Peyer's patch (tissue), 4 donors: ENCODE measurements at regions not wholly inside any gene's neighbourhood (a gene's known extent, or its start where the extent isn't known, plus 50 kb on each side); places are given as distances from the start of the nearest gene placed in this dataset.

Experiments
- DNase-seq, 3 donors: peaks; one replicate each; pipeline ENCODE4 v3.0.0-alpha.2; 2017 to 2019
- H3K27ac ChIP-seq, 4 donors: fragments of 200-600 bp; sonication (generic); one replicate each; pipeline ENCODE4 v1.5.1; 2016 to 2019
- H3K27me3 ChIP-seq, 2 donors: fragments of 200-600 bp; sonication (generic); one replicate each; pipeline ENCODE4 v1.5.1; 2019
- H3K36me3 ChIP-seq, 3 donors: fragments of 200-600 bp; sonication (generic); one replicate each; pipeline ENCODE4 v1.5.1; 2016 to 2019
- H3K4me1 ChIP-seq, 4 donors: fragments of 200-600 bp; sonication (generic); one replicate each; pipeline ENCODE4 v1.5.1; 2016 to 2019
- H3K4me3 ChIP-seq, 4 donors: fragments of 200-600 bp; sonication (generic); 1 replicate in 3 of 4; 2 replicates in 1 of 4; pipeline ENCODE4 v1.5.1; 2016 to 2019; ENCODE audit warnings: mild to moderate bottlenecking in 1 of 4
- H3K9me3 ChIP-seq, 4 donors: fragments of 200-600 bp; sonication (generic); one replicate each; pipeline ENCODE4 v1.5.1; 2016 to 2019; ENCODE audit warnings: mild to moderate bottlenecking in 1 of 4
- POLR2A ChIP-seq, 2 donors: fragments of 450-650 bp; IDR thresholded peaks; one replicate each; pipeline ENCODE4 v1.5.1; 2017; ENCODE audit warnings: antibody characterized with exemption in 2 of 2, mild to moderate bottlenecking in 2 of 2, moderate library complexity in 2 of 2
- TF ChIP-seq, protein P1 (sequence below), 6 experiments: fragments of 450-650 bp in 4 of 6; fragments of 200-600 bp in 2 of 6; sonication (generic) in 1 of 6; IDR thresholded peaks; one replicate each; pipeline ENCODE4 v1.5.1; 2017 to 2019; ENCODE audit warnings: antibody characterized with exemption in 6 of 6, mild to moderate bottlenecking in 3 of 6, moderate library complexity in 1 of 6

DNA sequence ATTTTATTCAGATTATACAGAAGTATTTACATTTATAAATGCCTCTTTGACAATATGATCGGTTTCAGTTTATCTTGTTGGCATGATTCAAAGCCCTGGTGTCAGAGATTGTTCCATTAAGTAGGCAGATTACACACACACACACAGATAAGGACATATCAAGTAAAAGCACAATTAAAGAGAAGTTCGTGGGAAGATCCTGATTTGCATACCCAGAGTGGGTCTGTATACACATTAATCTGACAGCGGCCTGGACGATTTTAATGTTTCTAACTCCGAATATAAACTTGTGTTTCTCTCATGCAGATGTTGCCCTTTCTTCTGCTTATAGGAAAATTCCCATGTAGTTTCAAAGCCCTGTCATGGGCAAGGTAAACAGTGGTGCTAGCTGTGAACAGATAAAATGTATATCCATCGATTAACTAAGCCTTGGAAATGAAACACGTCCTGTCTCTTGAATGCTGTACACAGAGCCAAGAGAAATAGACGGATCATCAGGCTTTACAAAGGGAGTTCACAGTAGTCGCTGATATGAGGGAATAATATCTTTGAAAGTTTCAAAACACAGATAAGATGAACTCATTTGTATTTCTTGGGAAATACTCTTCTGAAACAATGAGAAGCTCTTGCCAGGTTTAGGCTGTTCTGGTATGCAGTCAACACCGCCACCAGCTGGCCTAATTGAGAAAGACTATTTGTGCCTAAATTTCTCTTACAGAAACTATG lies 108.2 kb upstream of the GMDS start:
- TF ChIP-seq, protein P1, sequence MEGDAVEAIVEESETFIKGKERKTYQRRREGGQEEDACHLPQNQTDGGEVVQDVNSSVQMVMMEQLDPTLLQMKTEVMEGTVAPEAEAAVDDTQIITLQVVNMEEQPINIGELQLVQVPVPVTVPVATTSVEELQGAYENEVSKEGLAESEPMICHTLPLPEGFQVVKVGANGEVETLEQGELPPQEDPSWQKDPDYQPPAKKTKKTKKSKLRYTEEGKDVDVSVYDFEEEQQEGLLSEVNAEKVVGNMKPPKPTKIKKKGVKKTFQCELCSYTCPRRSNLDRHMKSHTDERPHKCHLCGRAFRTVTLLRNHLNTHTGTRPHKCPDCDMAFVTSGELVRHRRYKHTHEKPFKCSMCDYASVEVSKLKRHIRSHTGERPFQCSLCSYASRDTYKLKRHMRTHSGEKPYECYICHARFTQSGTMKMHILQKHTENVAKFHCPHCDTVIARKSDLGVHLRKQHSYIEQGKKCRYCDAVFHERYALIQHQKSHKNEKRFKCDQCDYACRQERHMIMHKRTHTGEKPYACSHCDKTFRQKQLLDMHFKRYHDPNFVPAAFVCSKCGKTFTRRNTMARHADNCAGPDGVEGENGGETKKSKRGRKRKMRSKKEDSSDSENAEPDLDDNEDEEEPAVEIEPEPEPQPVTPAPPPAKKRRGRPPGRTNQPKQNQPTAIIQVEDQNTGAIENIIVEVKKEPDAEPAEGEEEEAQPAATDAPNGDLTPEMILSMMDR (IDR thresholded peaks at IDR 0.05): peak; percentile 37 to 95 (median 88)
- no peak for TF ChIP-seq POLR2A (IDR thresholded peaks at IDR 0.05)
- H3K36me3 ChIP-seq: no peaks in the 10 kb centered on the region

DNA sequence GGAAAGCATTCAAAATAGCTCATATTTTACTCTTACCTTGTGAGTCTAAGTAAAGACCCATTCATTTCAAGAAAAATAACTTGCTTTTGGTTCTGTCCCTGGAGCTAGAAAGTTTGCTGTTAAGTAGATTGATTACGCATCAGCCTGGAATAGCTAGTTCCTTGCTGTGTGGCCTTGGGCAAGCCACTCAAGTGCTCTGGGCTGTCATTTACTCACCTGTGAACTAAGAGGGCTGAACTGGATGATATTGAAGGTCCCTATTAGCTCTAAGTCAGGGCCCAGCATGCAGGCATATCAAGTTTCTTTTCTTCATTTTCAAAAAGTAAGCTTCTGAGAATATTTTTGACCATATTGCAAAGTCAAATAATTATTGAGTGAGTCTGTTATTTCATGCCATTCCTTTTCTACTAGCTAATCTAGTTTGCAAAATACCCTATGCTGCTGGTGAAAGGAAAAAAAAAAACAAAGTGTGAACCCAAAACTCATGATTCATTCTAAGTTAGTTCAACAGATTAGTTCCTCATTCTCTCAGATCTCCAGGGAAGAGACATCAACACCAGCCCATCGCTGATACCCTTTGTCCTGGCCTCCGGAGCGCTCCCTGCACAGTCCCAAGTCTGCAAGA lies 106.5 kb upstream of the GMDS start:
- H3K36me3 ChIP-seq: no peaks in the 10 kb centered on the region

More for the DNA sequence above, 108.2 kb upstream of the GMDS start:
- Histone ChIP-seq H3K9me3 (no peaks in the 10 kb centered on the region), H3K27ac (no peak overlapping the region), H3K27me3 (no peaks in the 10 kb centered on the region), H3K4me3 (no peak overlapping the region), H3K4me1 (peaks cover 0 to 4% (median 0%) of the 10 kb centered on the region in 4 donors)
- peak in 2 of 3 donors; percentile 55 to 83 for DNase-seq

DNA sequence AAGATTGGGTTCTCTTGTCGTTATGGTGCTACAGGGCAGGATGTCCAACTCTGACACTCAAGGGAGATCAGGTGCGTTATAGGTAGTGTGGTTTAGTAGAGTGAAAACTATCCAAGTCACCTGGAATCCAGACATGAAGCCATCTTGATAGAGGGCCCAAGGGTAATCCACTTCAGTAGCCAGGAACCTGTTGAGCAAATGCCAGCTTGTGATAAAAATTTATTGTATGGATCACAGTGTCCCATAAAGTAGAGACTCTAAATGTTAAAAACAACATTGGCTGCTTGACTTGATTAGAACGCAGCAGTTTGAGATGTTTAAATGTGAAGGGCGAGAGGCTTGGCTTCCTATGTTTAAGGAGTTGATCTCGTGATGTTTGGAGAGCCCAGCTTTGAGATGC lies 105.7 kb upstream of the GMDS start:
- no peak for DNase-seq
- no peak overlapping the region for H3K27ac ChIP-seq
- no peaks in the 10 kb centered on the region for H3K27me3 ChIP-seq

More for the DNA sequence above, 106.5 kb upstream of the GMDS start:
- no peaks in the 10 kb centered on the region for H3K9me3 ChIP-seq
- no peak overlapping the region for H3K4me3 ChIP-seq
- no peak overlapping the region for H3K27ac ChIP-seq
- H3K4me1 ChIP-seq: peaks cover 0 to 4% (median 0%) of the 10 kb centered on the region in 4 donors
- TF ChIP-seq, protein P1 (IDR thresholded peaks at IDR 0.05): no peak
- TF ChIP-seq POLR2A (IDR thresholded peaks at IDR 0.05): no peak
- no peak for DNase-seq
- no peaks in the 10 kb centered on the region for H3K27me3 ChIP-seq

DNA sequence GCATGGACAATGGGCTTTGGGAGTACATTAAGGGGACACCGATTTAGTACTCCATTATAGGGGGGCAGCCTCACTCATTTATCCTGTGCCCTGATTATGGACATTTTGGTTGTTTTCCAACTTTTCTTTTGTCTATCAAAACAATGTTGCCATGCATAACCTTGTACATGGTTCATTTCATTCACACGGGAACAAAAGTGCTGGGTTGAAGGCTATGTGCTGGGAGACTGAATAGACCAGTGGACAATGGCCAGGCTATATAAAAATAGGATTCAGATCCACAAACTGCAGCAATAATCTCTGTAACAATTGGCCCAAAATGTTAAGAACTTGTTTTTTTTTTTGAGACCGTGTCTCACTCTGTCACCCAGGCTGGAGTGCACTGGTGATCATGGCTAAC lies 100.7 kb upstream of the GMDS start:
- no peak for DNase-seq
- no peaks in the 10 kb centered on the region for H3K9me3 ChIP-seq
- H3K4me1 ChIP-seq: no peaks in the 10 kb centered on the region
- H3K27ac ChIP-seq: no peak overlapping the region
- TF ChIP-seq, protein P1 (IDR thresholded peaks at IDR 0.05): no peak
- no peak for TF ChIP-seq POLR2A (IDR thresholded peaks at IDR 0.05)
- no peaks in the 10 kb centered on the region for H3K27me3 ChIP-seq
- no peaks in the 10 kb centered on the region for H3K36me3 ChIP-seq
- H3K4me3 ChIP-seq: no peak overlapping the region

More for the DNA sequence above, 105.7 kb upstream of the GMDS start:
- Histone ChIP-seq H3K36me3 (no peaks in the 10 kb centered on the region), H3K4me1 (peaks cover 0 to 4% (median 0%) of the 10 kb centered on the region in 4 donors), H3K4me3 (no peak overlapping the region), H3K9me3 (no peaks in the 10 kb centered on the region)
- TF ChIP-seq, protein P1 (IDR thresholded peaks at IDR 0.05): no peak
- TF ChIP-seq POLR2A (IDR thresholded peaks at IDR 0.05): no peak

DNA sequence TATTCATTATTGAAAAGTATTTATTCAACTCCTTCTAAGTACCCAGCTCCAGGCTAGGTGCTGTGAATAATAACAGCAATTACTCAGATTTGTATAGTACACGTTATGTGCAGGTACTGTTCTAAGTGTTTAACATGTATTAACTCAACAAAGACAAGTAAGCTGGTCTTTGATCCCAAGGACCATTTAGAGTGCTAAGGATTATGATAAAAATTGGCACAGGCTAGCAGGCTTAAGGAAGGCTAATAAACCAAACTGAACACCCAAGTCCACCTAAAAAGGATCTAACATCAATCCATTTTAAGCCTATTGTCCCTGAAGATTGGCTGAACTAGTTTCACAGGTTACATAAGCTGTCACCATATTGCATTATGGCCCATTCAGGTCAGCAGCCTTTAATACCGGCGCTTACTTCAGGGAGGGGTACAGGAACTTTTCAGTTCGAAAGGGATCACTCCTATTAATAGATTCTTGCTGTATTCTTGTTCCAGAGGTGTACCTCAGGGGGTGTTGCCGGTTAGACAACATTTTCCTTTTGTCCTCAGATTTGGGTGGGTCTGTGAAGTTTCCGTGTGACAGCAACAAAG lies 99.0 kb upstream of the GMDS start:
- Histone ChIP-seq H3K4me3 (no peak overlapping the region), H3K27me3 (no peaks in the 10 kb centered on the region), H3K36me3 (no peaks in the 10 kb centered on the region), H3K4me1 (no peaks in the 10 kb centered on the region), H3K27ac (no peak overlapping the region), H3K9me3 (peaks cover 0 to 8% (median 0%) of the 10 kb centered on the region in 4 donors)
- TF ChIP-seq POLR2A (IDR thresholded peaks at IDR 0.05): no peak
- TF ChIP-seq, protein P1 (IDR thresholded peaks at IDR 0.05): no peak
- DNase-seq: no peak
